ENCODE measurements at regions not wholly inside any gene's neighbourhood (a gene's known extent, or its start where the extent isn't known, plus 50 kb on each side); places are given as distances from the start of the nearest gene placed in this dataset.

DNA sequence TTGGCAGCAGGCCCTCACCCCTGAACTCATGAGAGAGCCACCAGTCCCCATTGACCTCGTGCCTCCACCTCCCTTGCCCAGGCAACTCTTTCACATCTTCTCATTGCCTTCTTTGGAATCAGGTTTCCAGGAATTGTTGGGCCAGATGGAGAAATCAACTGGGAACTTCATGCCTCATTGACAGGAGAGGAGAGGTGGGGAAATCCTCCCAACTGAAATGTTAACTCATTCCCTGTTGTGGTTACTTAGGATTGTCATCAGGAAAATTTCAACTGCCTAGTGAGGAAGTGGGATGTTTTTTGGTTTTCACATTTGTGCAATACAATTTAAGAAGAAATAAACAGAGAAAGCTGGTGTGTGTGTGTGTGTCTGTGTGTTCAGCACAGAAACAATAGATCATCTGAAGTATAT is 106.6 kb upstream of the INHBA start:
- no peak overlapping the region for H3K4me2 ChIP-seq (ENCODE audit: low read depth, low read length)
- ATAC-seq, result no peak
- no peaks in the 10 kb centered on the region for H4K20me1 ChIP-seq (ENCODE audit: insufficient read depth, low read length)
- BruUV-seq (replicated peaks), result no TSS peak
- intact Hi-C loops (cut with micrococcal nuclease; ENCODE audit: unreplicated experiment), result no loop called here
- H3K9ac ChIP-seq (ENCODE audit: insufficient read depth, low read depth, low read length), result no peak overlapping the region
- POLR2A ChIA-PET, result no interaction called here
- H3K27me3 ChIP-seq (ENCODE audit: control insufficient read depth in 1 of 2, insufficient read depth in 2 of 2, low read length in 2 of 2), result no peaks in the 10 kb centered on the region
- no peaks in the 10 kb centered on the region for H3K36me3 ChIP-seq (replicated peaks in 1 of 2; ENCODE audit: control insufficient read depth in 1 of 2, insufficient read depth in 2 of 2, low read length in 2 of 2)
- FAIRE-seq, result no peak
- CTCF ChIA-PET (ENCODE audit: low intra/inter-chr PET ratio, low total read pairs), result no interaction called here
- H2AFZ ChIP-seq (ENCODE audit: low read length), result no peak overlapping the region
- no peak overlapping the region for H3K4me3 ChIP-seq (replicated peaks in 1 of 3; ENCODE audit: insufficient read depth in 1 of 3, low read depth in 2 of 3, low read length in 3 of 3)
- in situ Hi-C loops (cut with HindIII; ENCODE audit: extremely low pct_ligation_motif_present, low pct_unique_long_range_greater_than_20kb), result no loop called here
- no peaks in the 10 kb centered on the region for H3K79me2 ChIP-seq (ENCODE audit: insufficient read depth, low read length)
- no peak for DNase-seq (ENCODE audit: low spot score)
- no peaks in the 10 kb centered on the region for H3K4me1 ChIP-seq (ENCODE audit: insufficient read depth, low read length)
- TF ChIP-seq ZSCAN12 (CRISPR knock-in tag; IDR thresholded peaks at IDR 0.05), result no peak
- no peak for TF ChIP-seq ZNF547 (CRISPR knock-in tag; IDR thresholded peaks at IDR 0.05)
- TF ChIP-seq SRY (CRISPR knock-in tag; IDR thresholded peaks at IDR 0.05), result no peak
- no peak for TF ChIP-seq SRSF9 (IDR thresholded peaks at IDR 0.05; ENCODE audit: borderline replicate concordance, insufficient read depth, low read depth, low read length, poor library complexity, severe bottlenecking)
- TF ChIP-seq SCMH1 (CRISPR knock-in tag; IDR thresholded peaks at IDR 0.05; ENCODE audit: borderline replicate concordance), result no peak
- TF ChIP-seq ZNF570 (CRISPR knock-in tag; IDR thresholded peaks at IDR 0.05; ENCODE audit: borderline replicate concordance), result no peak
- no peak for TF ChIP-seq CAMTA2 (CRISPR knock-in tag; IDR thresholded peaks at IDR 0.05; ENCODE audit: borderline replicate concordance)
- TF ChIP-seq, protein P1, sequence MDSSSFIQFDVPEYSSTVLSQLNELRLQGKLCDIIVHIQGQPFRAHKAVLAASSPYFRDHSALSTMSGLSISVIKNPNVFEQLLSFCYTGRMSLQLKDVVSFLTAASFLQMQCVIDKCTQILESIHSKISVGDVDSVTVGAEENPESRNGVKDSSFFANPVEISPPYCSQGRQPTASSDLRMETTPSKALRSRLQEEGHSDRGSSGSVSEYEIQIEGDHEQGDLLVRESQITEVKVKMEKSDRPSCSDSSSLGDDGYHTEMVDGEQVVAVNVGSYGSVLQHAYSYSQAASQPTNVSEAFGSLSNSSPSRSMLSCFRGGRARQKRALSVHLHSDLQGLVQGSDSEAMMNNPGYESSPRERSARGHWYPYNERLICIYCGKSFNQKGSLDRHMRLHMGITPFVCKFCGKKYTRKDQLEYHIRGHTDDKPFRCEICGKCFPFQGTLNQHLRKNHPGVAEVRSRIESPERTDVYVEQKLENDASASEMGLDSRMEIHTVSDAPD (CRISPR knock-in tag; IDR thresholded peaks at IDR 0.05), result no peak
- no peak for TF ChIP-seq NR2F2 (IDR thresholded peaks at IDR 0.05; ENCODE audit: borderline replicate concordance, low read depth)
- TF ChIP-seq ZFX (CRISPR knock-in tag; IDR thresholded peaks at IDR 0.05; ENCODE audit: low read depth), result no peak
- TF ChIP-seq, protein P2, sequence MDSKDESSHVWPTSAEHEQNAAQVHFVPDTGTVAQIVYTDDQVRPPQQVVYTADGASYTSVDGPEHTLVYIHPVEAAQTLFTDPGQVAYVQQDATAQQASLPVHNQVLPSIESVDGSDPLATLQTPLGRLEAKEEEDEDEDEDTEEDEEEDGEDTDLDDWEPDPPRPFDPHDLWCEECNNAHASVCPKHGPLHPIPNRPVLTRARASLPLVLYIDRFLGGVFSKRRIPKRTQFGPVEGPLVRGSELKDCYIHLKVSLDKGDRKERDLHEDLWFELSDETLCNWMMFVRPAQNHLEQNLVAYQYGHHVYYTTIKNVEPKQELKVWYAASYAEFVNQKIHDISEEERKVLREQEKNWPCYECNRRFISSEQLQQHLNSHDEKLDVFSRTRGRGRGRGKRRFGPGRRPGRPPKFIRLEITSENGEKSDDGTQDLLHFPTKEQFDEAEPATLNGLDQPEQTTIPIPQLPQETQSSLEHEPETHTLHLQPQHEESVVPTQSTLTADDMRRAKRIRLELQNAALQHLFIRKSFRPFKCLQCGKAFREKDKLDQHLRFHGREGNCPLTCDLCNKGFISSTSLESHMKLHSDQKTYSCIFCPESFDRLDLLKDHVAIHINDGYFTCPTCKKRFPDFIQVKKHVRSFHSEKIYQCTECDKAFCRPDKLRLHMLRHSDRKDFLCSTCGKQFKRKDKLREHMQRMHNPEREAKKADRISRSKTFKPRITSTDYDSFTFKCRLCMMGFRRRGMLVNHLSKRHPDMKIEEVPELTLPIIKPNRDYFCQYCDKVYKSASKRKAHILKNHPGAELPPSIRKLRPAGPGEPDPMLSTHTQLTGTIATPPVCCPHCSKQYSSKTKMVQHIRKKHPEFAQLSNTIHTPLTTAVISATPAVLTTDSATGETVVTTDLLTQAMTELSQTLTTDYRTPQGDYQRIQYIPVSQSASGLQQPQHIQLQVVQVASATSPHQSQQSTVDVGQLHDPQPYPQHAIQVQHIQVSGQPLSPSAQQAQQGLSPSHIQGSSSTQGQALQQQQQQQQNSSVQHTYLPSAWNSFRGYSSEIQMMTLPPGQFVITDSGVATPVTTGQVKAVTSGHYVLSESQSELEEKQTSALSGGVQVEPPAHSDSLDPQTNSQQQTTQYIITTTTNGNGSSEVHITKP (CRISPR knock-in tag; IDR thresholded peaks at IDR 0.05; ENCODE audit: low read depth), result no peak
- TF ChIP-seq ZIK1 (CRISPR knock-in tag; IDR thresholded peaks at IDR 0.05; ENCODE audit: borderline replicate concordance, low read depth), result no peak
- TF ChIP-seq RORA (CRISPR knock-in tag; IDR thresholded peaks at IDR 0.05), result no peak
- no peak for TF ChIP-seq ZNF180 (CRISPR knock-in tag; IDR thresholded peaks at IDR 0.05; ENCODE audit: borderline replicate concordance, low read depth)
- TF ChIP-seq SAFB2 (CRISPR knock-in tag; IDR thresholded peaks at IDR 0.05; ENCODE audit: borderline replicate concordance, low read depth), result no peak
- no peak for TF ChIP-seq TAF1 (CRISPR knock-in tag; IDR thresholded peaks at IDR 0.05)
- H3K9me3 ChIP-seq (ENCODE audit: low read length), result no peaks in the 10 kb centered on the region
- WGBS (ENCODE audit: low lambda C conversion rate), result 0% methylated on average over 1 of the region's 1 CpG
- H3K27ac ChIP-seq (ENCODE audit: extremely low read length, insufficient read depth, low read length), result no peak overlapping the region

Data from HepG2 (cell line).